Peyer's patch (tissue), 4 donors: ENCODE measurements at regions not wholly inside any gene's neighbourhood (a gene's known extent, or its start where the extent isn't known, plus 50 kb on each side); places are given as distances from the start of the nearest gene placed in this dataset.

Source experiments
- DNase-seq, 3 donors: peaks; one replicate each; pipeline ENCODE4 v3.0.0-alpha.2; 2017 to 2019
- H3K27ac ChIP-seq, 4 donors: fragments of 200-600 bp; sonication (generic); one replicate each; pipeline ENCODE4 v1.5.1; 2016 to 2019
- H3K27me3 ChIP-seq, 2 donors: fragments of 200-600 bp; sonication (generic); one replicate each; pipeline ENCODE4 v1.5.1; 2019
- H3K36me3 ChIP-seq, 3 donors: fragments of 200-600 bp; sonication (generic); one replicate each; pipeline ENCODE4 v1.5.1; 2016 to 2019
- H3K4me1 ChIP-seq, 4 donors: fragments of 200-600 bp; sonication (generic); one replicate each; pipeline ENCODE4 v1.5.1; 2016 to 2019
- H3K4me3 ChIP-seq, 4 donors: fragments of 200-600 bp; sonication (generic); 1 replicate in 3 of 4; 2 replicates in 1 of 4; pipeline ENCODE4 v1.5.1; 2016 to 2019; ENCODE audit warnings: mild to moderate bottlenecking in 1 of 4
- H3K9me3 ChIP-seq, 4 donors: fragments of 200-600 bp; sonication (generic); one replicate each; pipeline ENCODE4 v1.5.1; 2016 to 2019; ENCODE audit warnings: mild to moderate bottlenecking in 1 of 4
- POLR2A ChIP-seq, 2 donors: fragments of 450-650 bp; IDR thresholded peaks; one replicate each; pipeline ENCODE4 v1.5.1; 2017; ENCODE audit warnings: antibody characterized with exemption in 2 of 2, mild to moderate bottlenecking in 2 of 2, moderate library complexity in 2 of 2
- TF ChIP-seq, protein P1 (sequence below), 6 experiments: fragments of 450-650 bp in 4 of 6; fragments of 200-600 bp in 2 of 6; sonication (generic) in 1 of 6; IDR thresholded peaks; one replicate each; pipeline ENCODE4 v1.5.1; 2017 to 2019; ENCODE audit warnings: antibody characterized with exemption in 6 of 6, mild to moderate bottlenecking in 3 of 6, moderate library complexity in 1 of 6

DNA sequence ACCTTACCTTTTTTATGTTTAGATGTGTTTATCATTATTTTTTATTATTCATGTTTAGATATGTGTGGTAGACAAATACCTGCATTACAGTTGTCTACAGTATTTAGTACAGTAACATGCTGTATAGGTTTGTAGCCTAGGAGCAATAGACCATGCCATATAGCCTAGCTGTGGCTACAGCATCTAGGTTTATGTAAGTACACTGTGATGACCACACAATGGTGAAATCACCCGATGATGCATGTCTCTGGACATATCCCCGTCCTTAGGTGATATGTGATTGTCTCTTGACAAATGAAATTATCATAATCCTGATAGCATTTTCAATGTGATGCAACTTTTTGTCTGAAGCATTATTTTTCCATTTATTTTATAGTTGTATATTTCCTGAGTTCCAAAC, 121.2 kb downstream of the DISP1 start:
- H3K4me3 ChIP-seq: no peak overlapping the region

DNA sequence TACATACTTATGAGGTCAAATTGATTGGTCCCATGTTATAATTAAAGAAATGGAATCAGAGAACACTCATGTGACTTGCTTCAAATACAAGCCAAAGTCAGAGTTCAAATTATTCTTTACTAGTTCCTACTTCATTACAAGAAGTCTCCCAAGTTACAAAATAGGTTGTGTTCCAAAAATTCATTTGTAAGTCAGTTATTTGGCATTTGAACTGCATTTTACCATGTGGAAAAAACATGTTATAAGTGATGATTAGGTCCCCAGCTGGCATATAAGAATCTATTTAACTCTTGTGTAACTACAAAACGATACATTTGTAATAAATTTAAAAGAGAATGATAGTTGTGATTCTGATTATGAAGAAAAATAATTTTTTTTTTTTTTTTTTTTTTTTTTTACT, 124.1 kb downstream of the DISP1 start:
- no peak for DNase-seq
- no peaks in the 10 kb centered on the region for H3K9me3 ChIP-seq
- no peak overlapping the region for H3K4me3 ChIP-seq
- TF ChIP-seq, protein P1, sequence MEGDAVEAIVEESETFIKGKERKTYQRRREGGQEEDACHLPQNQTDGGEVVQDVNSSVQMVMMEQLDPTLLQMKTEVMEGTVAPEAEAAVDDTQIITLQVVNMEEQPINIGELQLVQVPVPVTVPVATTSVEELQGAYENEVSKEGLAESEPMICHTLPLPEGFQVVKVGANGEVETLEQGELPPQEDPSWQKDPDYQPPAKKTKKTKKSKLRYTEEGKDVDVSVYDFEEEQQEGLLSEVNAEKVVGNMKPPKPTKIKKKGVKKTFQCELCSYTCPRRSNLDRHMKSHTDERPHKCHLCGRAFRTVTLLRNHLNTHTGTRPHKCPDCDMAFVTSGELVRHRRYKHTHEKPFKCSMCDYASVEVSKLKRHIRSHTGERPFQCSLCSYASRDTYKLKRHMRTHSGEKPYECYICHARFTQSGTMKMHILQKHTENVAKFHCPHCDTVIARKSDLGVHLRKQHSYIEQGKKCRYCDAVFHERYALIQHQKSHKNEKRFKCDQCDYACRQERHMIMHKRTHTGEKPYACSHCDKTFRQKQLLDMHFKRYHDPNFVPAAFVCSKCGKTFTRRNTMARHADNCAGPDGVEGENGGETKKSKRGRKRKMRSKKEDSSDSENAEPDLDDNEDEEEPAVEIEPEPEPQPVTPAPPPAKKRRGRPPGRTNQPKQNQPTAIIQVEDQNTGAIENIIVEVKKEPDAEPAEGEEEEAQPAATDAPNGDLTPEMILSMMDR (IDR thresholded peaks at IDR 0.05): no peak
- no peak for TF ChIP-seq POLR2A (IDR thresholded peaks at IDR 0.05)
- no peak overlapping the region for H3K27ac ChIP-seq
- no peaks in the 10 kb centered on the region for H3K4me1 ChIP-seq
- H3K27me3 ChIP-seq: no peaks in the 10 kb centered on the region
- no peaks in the 10 kb centered on the region for H3K36me3 ChIP-seq

More for the DNA sequence above, 121.2 kb downstream of the DISP1 start:
- Histone ChIP-seq H3K36me3 (no peaks in the 10 kb centered on the region), H3K27ac (no peak overlapping the region), H3K4me1 (no peaks in the 10 kb centered on the region), H3K9me3 (no peaks in the 10 kb centered on the region), H3K27me3 (no peaks in the 10 kb centered on the region)
- DNase-seq: no peak
- TF ChIP-seq, protein P1 (IDR thresholded peaks at IDR 0.05): no peak
- no peak for TF ChIP-seq POLR2A (IDR thresholded peaks at IDR 0.05)

DNA sequence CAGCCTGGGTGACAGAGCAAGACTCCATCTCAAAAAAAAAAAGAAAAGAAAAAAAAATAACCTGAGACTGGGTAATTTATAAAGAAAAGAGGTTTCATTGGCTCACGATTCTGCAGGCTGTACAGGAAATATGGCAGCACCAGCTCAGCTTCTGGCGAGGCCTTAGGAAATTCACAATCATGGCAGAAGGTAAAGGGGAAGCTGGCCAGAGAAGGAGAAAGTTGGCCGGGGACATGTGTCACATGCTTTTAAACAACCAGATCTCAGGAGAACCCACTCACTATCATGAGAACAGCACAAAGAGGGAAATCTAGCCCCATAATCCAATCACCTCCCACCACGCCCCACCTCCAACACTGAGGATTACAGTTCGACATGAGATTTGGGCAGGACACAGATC, 125.3 kb downstream of the DISP1 start:
- H3K27me3 ChIP-seq: no peaks in the 10 kb centered on the region
- TF ChIP-seq, protein P1 (IDR thresholded peaks at IDR 0.05): no peak
- no peak for TF ChIP-seq POLR2A (IDR thresholded peaks at IDR 0.05)
- DNase-seq: no peak
- no peaks in the 10 kb centered on the region for H3K9me3 ChIP-seq
- H3K36me3 ChIP-seq: no peaks in the 10 kb centered on the region
- no peak overlapping the region for H3K27ac ChIP-seq
- H3K4me1 ChIP-seq: no peaks in the 10 kb centered on the region
- H3K4me3 ChIP-seq: no peak overlapping the region

DNA sequence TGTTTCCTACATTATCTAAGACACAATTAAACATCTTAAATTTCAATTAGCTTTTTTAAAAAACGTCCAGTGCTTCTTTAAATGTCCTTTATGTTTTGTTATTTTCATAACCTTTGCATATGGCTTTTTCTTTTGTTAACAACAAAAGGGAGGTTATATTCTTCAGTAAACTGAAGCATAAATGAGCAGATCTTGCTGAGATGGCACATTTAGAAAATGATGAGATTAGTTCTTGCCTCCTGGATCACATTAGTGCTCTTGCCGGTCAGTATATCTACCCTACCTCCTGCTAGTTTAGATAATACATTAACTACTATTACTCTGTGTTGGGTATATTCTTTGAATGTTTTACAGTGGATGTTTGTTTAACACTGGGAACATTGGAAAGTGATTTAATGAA, 126.1 kb downstream of the DISP1 start:
- no peak overlapping the region for H3K27ac ChIP-seq
- no peaks in the 10 kb centered on the region for H3K27me3 ChIP-seq
- TF ChIP-seq, protein P1 (IDR thresholded peaks at IDR 0.05): no peak
- TF ChIP-seq POLR2A (IDR thresholded peaks at IDR 0.05): no peak
- H3K36me3 ChIP-seq: no peaks in the 10 kb centered on the region
- H3K9me3 ChIP-seq: no peaks in the 10 kb centered on the region
- H3K4me3 ChIP-seq: no peak overlapping the region
- no peaks in the 10 kb centered on the region for H3K4me1 ChIP-seq
- DNase-seq: no peak

DNA sequence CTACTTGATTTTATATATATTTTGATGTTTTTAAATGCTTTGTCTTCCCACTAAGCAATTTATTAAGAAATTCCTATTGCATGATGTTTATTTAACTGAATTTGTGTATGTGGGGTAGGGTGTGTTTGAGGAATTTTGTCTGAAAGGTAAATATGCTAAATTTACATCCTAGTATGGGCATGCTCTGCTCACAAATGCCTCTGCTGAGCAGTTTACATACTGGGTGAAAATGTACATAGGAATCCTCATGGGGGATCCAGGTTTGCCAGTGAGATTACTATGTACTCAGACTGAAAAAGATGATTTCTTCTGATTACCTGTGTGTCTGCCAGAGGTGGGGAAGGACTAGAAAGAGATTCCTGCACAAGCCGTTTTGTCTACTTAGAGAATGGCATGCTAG, 126.6 kb downstream of the DISP1 start:
- Histone ChIP-seq H3K36me3 (no peaks in the 10 kb centered on the region), H3K9me3 (no peaks in the 10 kb centered on the region), H3K27me3 (no peaks in the 10 kb centered on the region), H3K4me3 (no peak overlapping the region), H3K27ac (no peak overlapping the region), H3K4me1 (no peaks in the 10 kb centered on the region)
- TF ChIP-seq, protein P1 (IDR thresholded peaks at IDR 0.05): no peak
- no peak for TF ChIP-seq POLR2A (IDR thresholded peaks at IDR 0.05)
- no peak for DNase-seq

DNA sequence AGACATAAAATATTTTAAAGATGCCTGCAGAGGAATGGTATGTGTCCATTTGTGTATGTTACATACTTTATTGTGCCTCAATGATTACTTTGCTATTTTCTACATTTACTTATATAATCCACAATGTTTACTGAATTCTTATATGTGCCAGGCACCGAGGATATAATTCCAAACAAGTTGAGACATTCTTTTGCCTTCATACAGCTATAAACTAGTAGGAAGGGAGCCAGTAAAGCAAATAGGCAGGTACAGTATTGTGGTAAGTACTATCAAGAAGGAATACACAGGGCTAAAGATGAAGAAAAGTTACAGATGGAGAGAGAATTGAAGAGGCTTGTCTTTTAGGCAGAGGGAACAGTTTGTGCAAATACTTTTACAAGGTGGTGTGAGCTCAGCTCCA, 131.6 kb downstream of the DISP1 start:
- Histone ChIP-seq H3K27ac (no peak overlapping the region), H3K4me3 (no peak overlapping the region), H3K9me3 (no peaks in the 10 kb centered on the region), H3K27me3 (no peaks in the 10 kb centered on the region), H3K36me3 (no peaks in the 10 kb centered on the region), H3K4me1 (no peaks in the 10 kb centered on the region)
- no peak for DNase-seq
- TF ChIP-seq POLR2A (IDR thresholded peaks at IDR 0.05): no peak
- TF ChIP-seq, protein P1 (IDR thresholded peaks at IDR 0.05): no peak
